NCI-H1417 treated with DMSO at 0.1 percent for 48 hours (cell line): ENCODE measurements at regions not wholly inside any gene's neighbourhood (a gene's known extent, or its start where the extent isn't known, plus 50 kb on each side); places are given as distances from the start of the nearest gene placed in this dataset.
"Not testable (repeated sequence)": the region's sequence is repeated elsewhere in the genome, so short reads cannot be mapped to it uniquely, and the experiment has no call there.

Experiments
- DNase-seq: peaks from one replicate; lab custom pipeline; 2025; lab: John Stamatoyannopoulos, UW

DNA sequence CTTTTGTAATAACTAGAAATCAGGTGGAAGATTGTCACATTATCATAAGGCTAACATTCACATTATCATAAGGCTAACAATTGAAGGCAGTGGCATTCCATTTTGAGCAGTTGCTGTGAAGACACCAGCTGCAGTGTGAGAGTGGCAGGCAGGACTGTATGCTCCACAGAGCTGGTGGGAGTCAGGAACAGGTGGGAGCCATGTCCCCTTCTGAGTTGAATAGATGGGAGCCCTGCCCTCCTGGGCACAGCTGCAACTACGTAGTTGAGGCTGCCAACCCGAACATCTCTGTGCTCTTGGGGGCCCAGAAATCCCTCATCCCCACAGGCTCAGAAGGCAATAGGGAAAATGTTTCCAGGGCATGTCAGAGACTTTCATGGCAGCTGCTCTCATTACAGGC lies 1627.6 kb downstream of the SI start:
- DNase-seq, result no peak

DNA sequence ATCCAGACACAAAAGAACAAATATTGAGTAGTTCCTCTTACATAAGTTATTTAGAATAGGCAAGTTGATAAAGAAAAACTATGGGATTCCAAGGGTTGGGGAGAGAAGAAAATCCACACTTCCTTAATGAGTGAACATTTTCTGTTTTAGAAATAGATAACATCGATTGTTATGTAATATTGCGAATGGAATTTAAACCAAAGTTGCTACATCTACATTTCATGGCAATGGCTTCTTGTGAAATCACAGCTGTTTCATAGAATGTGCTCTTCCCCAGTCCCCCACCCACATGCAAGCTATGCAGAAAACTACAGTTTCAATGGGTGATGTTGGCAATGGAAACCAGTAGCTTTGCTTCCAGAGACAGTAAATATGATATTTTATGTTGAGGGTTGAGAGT lies 1639.5 kb downstream of the SI start:
- no peak for DNase-seq

DNA sequence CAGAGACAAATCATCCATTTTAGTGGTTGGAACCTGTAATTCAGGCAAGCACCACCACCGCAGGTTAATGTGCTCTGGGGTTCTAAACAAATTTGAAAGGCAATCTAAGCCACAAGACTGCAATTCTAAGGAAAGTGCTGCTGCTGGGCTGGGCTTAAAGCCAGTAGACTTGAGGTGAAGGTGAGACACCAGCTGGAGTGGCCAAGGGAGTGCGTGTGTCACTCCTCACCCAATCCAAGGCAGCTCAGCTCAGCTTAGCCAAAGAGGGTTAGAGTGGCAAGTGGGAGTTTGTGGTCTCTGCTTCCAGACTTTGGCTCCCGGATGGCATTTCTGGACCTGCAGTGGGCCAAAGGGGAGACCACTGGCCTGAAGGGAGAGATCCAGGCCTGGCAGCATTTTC lies 1655.6 kb downstream of the SI start:
- DNase-seq, result no peak

DNA sequence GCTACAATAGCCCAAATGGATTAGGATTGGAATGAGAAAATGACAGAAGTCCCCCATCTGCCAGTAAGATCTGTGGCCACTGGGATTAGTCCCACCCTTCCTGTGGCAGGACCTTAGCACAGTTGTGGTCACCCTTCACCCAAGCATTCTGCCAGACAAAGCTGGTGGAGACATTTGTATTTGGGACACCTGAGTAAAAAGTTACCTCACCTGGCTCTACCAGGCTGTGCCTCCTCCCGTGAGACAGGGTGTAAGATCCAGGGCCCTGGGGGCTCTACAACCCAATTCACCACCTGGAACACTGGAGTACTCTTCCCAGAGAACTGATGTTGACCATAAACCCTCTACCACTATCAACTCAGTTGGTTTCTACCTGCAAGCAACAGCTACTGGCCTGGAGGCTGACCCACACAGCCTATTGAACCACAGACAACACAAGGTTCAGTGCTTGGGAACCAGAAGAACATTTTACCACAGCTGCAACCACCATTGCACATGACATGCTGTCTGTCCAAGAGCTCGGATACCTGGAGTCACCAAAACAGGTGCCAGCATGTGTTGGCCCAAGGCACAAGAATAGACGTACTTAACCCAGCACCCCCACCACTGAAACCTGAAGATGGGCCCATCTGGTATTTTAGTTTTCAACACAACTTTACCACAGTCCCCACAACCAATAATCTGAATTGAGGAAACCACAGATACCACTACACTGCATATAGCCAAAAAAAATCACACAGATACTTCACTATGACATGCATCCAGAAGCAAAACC lies 1686.7 kb downstream of the SI start:
- DNase-seq, result no peak

DNA sequence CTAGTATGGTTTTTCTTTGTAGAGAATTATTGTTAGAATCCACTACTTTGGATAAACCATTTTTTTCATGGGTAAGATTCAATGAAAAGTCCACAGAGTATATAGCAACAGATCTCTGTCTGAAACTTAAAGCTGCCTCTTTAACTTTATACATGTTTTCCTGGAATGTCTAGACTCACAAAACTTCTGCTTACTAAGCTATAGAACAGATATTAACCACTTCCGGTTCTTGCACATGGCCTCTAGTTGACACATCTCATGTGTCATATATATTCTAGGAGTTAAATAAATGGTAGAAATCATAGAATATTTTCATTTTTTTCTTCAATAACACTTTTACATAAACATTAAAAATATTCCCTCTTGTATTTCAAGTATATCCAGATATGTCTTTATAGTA lies 1693.9 kb downstream of the SI start:
- no peak for DNase-seq

DNA sequence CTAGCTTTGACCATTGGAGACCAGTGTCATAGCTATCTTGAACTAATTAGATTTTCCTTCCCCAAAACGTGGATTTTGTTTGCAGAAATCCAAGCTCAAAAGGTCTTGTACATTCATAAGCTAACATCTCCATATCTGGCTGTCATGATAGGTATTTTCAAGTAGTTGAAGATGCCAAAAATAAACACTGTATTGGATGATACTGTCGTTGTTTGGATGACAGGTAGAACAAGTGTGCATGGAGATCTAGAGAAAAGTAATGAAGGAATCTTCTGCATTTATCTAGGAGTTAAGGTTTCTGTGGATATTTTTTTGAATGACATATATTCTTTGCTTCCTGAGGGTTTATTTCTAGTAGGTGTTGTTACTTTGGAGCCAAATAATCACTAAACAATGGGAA lies 1696.1 kb downstream of the SI start:
- DNase-seq, result no peak

DNA sequence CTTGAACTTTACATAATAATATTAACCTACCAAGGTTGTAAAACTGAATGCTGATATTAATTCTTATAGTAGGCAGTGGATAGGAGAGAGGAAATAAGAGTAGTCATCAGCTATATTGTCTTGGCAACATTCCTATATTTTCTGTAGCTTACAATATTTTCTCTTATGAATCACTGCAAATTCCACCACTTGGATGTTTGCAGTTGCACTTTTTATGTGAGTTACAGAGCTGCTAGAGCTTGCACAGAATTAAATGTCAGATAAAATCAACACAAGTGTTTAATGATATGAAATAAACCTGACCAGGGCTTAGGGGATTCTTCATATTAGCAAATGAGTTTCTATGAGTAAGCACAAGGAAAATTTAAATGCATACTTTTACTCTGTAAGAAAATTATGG lies 1710.1 kb downstream of the SI start:
- no peak for DNase-seq

DNA sequence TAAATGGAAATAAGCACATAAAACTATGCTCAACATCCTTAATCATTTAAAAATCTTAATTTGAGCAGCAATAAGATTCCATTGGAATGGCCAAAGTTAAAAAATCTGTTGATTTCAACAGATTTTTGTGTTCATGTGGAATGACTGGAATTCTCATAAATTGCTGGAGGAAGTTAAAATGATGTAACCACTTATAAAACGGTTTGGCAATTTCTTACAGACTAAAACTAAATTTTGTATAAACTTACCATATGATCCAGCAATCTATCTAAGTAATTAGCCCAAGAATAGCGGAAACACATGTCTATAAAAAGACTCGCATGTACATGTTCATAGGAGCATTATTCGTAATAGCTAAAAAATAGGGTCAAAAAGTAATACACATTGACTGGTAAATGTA lies 1713.6 kb downstream of the SI start:
- no peak for DNase-seq

DNA sequence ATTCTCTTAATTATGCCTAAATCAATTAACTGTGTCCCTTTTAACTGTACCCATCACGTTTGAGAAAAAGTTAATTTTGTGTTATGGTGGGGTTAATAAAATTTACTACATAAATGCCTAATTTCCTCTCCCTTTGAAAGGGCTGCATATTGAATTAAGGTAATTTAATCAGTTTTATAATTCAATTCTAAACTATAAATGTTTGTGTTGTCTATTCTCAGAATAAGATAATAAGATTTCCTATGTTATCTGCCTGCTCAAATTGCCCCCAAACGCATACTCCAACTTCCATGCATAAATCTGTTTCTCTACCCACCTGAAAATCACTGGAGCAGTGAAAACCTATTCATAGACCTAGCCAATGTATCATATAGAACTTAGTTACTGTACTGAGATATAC lies 1716.1 kb downstream of the SI start:
- no peak for DNase-seq

DNA sequence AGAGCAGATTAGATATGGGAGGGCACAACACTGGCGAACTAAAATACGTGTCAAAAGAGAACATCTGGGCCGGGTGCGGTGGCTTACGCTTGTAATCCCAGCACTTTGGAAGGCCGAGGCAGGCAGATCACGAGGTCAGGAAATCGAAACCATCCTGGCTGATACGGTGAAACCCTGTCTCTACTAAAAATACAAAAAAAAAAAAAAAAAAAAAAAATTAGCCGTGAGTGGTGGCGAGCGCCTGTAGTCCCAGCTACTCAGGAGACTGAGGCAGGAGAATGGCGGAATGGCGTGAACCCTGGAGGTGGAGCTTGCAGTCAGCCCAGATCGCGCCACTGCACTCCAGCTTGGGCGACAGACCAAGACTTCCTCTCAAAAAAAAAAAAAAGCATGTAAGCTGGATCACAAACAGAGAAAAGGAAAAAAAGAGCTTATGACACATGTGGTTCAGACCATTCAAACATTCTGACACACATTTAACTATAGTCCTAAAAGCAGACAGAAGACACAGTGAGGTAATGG lies 1716.9 kb downstream of the SI start:
- DNase-seq, result not testable (repeated sequence)

DNA sequence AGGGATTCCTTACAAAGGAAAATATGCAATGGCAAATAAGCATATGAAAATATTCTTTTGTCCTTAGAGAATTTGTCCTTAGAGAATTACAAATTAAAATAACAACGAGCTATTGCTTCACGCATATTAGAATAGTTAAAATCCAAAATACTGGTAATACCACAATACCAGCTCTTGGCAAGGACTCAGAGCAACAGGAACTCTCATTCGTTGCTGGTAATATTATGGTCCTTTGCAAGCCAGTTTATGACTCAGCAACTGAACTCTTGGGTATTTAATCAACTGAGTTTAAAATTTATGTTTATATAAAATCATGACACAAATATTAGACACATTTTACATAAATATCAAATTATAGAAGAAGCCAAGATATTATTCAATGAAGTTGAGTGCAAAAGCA lies 1730.4 kb downstream of the SI start:
- no peak for DNase-seq

DNA sequence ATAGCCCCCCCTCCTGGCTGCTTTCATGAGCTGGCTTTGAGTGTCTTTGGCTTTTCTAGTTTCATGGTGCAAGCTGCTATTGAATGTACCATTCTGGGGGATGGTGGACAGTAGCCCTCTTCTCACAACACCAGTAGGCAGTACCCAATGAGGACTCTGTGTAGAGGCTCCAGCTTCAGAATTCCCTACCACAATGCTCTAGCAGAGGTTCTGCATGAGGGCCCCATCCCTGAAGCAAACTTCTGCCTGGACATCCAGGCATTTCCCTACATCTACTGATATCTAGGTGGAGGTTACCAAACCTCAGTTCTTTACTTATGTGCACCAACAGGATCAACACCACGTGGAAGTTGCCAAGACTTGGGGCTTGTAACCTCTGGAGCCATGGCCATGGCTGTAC lies 1742.9 kb downstream of the SI start:
- no peak for DNase-seq

DNA sequence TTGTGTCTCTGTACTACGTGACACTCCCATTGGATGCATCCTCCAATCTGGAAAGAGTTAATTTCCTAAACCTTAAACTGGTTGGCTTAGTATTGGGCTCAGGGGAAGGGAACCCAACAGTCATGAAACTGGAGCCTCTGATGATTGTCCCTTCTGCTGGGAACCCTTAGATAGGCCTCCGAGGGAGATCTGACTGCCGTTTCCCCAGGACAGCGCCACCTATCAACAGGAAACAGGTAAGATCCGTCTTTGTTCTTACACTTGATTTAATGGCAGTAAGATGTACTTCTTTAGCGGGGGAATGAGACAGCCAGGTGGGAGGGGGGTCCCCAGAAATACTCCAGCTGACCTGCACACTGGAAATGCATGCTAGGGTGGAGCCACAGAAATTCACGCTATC lies 1749.6 kb downstream of the SI start:
- no peak for DNase-seq

DNA sequence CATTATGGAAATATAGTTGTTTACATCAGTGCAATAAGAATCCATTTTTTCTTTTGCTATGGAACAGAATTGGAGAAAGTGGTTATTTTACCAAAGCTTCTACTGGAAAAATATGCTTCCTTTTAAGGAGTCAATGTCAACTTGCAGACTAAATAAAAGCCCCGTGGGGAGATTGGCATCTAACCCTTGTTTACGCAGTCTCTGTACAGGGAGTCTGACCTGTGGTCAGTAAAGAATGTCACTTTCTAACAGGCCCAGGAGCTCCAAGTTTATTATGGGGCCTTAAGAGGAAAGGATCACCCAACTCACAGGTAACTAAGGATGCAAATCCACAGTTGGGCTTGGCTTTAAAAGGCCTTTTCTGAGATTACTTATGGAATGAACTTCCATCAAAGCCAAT lies 1751.2 kb downstream of the SI start:
- DNase-seq, result no peak

DNA sequence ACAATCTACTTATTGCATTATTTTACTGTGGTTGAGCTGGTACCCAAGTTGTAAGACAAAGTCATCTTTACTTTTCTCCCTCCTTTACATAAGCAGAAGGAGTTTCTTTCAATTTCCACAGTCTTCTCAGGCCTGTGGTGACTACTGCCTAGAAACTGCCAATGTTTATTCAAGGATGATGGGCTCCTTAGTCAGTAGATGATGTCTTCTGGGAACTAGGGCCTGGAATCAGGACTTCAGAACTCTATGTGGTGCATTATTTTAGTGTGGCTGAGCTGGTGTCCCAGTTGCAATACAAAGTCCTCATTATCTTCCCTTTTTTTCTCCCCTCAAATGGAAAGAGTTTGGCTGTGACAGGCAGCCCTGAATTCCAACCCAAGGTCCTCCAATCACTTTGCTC lies 1762.5 kb downstream of the SI start:
- DNase-seq, result no peak

DNA sequence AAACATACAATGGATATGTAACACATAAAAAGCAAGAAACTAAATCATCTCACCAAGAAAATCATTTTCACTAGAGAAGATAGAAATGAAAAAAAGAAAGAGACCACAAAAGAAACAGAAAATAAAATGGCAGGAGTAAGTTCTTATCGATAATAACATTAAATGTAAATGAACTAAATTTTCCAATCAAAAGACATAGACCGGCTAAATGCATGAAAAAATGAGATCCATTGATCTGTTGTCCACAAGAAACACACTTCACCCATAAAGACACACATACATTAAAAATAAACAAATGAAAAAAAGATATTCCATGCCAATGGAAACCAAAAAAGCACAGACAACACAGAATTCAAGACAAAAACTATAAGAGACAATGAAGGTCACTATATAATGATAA lies 1771.9 kb downstream of the SI start:
- DNase-seq, result no peak

DNA sequence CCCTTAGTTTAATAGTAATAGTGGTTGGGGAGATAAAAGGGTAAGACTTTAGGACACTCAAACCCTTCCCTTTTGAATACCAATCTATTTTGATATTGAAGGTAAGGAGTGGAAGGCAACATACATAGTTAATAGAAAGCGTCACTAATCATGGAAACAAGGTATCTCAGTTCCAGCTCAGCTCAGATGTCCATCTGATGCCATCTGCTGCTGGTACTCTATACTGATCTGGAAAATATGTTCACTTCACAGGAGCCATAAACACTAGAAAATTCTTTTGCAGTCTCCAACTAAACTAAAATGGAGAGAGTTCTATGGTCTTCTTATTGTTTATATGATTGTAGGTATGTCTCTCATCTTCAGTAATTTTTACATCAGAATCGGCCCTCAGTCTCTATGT lies 1777.1 kb downstream of the OTOL1 start:
- no peak for DNase-seq

DNA sequence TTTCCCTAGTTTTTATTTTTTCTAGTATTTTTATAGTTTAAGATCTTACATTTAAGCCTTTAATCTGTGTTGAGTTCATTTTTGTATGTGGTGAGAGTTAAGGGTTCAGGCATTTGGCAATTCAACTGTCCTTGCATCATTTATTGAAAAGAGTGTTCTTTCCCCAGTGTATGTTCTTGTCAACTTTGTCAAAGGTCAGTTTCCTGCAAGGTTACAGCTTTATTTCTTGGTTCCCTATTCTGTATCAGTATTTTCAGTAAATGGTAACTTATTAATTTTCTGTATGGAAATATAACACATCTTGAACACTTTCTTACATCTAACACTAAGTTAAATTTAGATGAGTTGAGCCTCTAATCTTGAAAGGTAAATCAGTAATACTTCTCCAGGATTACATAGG lies 1770.1 kb downstream of the OTOL1 start:
- no peak for DNase-seq

DNA sequence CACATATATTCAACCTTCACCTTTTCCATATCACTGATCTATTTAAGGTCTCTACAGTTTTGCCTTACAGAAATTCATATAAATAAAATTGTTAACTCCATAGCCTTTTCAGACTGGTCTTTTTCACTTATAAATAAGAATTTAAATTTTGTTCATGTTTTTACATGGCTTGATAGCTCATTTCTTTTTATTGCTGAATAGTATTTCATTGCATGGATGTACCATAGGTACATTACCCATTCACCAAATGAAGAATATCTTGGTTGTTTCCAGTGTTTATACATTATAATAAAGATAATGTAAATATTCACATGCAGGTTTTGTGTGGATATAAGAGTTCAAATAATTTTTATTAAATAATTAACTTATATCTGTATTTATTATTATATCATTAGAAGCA lies 1765.0 kb downstream of the OTOL1 start:
- DNase-seq, result no peak

DNA sequence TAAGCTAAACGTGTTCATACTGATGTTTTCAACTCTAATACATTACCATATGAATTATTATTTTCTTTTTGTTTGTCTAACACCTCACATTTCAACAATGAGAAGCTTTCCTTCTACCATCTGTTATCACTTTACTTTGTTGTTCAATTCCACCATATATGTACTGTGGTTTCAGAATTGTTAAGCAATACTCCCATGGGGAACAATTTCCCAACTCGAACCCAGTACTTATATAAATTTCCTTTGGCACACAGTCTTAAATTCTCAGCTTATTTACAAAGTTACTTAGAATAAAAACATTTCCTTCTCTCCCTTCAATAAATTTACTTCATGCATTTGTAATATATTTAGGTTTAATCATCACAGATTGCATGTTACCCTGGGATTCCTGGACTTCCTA lies 1764.4 kb downstream of the OTOL1 start:
- no peak for DNase-seq

DNA sequence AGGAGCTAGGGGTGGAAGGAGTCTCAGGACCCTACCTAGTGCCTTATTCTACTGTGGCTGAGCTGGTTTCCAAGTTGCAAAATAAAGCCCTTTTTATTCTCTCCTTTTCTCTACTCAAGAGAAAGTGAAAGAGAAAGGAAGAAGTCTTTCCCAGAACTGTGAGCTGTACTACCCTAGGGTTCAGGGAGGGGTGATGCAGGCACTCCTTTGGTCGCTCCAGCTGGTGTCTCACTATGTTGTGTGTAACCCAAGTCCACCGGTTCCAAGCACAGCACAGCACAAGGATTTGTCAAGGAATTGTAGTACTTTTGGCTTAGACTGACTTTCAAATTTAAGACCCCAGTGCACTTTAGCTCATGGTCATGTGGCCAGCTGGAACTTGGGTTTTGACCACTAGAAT lies 1721.7 kb downstream of the OTOL1 start:
- no peak for DNase-seq

DNA sequence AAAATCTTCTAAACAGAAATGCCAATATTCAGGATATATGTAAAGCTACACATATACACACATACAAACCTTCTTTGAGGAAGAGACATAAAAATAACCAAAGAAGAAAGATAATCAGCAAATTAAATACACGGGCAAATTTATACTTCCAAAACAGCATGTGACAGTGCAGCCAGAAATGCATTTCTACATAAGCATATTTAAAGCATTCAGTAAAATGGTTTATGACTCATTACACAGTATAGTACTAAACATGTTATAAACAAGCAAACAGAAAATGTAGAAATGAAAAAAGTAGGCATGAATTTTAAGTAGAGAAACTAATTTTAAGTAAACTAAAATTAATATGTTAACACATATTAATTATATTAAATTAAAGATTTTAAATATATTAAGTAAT lies 1717.2 kb downstream of the OTOL1 start:
- no peak for DNase-seq

DNA sequence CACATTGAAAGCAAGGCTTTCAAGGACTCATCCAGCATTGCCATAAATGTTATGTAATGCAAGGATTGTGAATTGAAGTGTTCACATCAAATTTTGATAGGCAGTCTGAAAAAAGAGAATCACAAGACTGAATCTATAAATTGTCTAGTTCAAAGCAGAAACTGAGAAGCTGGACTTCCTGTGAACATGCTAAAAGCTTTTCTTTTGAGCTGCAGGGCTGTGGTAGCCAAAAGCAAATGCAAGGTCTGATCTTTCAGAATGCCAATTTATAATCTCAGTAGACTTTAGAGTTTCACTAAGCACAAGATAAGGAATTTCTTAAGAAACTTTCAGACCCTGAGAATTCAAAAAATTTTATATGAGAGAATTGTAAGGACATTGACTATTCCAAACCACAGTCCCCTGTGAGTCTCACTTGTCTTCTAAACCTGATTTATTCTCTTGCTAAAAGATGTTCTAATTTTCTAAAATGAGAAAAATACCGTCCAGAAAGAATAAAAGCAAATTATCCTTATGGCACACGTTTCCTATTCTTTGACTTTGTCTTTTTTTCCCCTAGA lies 1700.3 kb downstream of the OTOL1 start:
- DNase-seq, result no peak

DNA sequence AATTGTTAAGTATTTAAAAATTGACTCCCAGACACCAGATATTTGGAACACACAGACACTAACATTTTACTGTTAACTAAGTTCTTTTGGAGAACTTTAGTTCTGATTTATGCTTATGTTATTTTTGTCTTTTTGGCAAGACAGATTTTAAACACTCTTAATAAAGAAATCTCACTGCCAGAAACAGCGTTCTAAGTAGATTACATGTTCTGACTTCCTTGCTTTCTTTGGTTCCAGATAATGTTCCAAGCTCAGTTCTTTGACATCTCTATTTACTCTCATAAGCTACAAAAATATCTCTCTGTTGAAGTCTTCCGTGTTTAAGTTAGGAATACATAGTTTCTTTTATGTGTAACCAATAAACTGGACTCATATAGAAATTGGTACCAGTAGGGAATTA lies 1699.6 kb downstream of the OTOL1 start:
- DNase-seq, result no peak
